Esophagus squamous epithelium (tissue), 5 donors: ENCODE measurements at regions not wholly inside any gene's neighbourhood (a gene's known extent, or its start where the extent isn't known, plus 50 kb on each side); places are given as distances from the start of the nearest gene placed in this dataset.

Experiments
- DNase-seq: peaks from one replicate; lab custom pipeline; 2025; lab: John Stamatoyannopoulos, UW
- H3K27ac ChIP-seq, 4 donors: fragments of 200-600 bp; sonication (generic); one replicate each; pipeline ENCODE4 v1.5.1; 2016 to 2019; ENCODE audit warnings: mild to moderate bottlenecking in 1 of 4
- H3K27me3 ChIP-seq, 4 donors: fragments of 200-600 bp; sonication (generic); 1 replicate in 3 of 4; 2 replicates in 1 of 4; pipeline versions ENCODE4 v1.5.1 to v1.6.0; 2017 to 2021; ENCODE audit warnings: antibody characterized with exemption in 1 of 4
- H3K36me3 ChIP-seq, 3 donors: fragments of 200-600 bp; sonication (generic); one replicate each; pipeline ENCODE4 v1.5.1; 2016 to 2019
- H3K4me1 ChIP-seq, 3 donors: fragments of 200-600 bp; sonication (generic); one replicate each; pipeline ENCODE4 v1.5.1; 2017 to 2019
- H3K4me3 ChIP-seq, 4 donors: fragments of 200-600 bp; sonication (generic); 1 replicate in 3 of 4; 2 replicates in 1 of 4; pipeline ENCODE4 v1.5.1; 2016 to 2019; ENCODE audit warnings: mild to moderate bottlenecking in 2 of 4, moderate library complexity in 1 of 4
- H3K9me3 ChIP-seq, 3 donors: fragments of 200-600 bp; sonication (generic); one replicate each; pipeline ENCODE4 v1.5.1; 2016 to 2019
- POLR2A ChIP-seq, 4 donors: fragments of 450-650 bp; IDR thresholded peaks; one replicate each; pipeline ENCODE4 v1.6.1; 2017; ENCODE audit warnings: antibody characterized with exemption in 4 of 4, mild to moderate bottlenecking in 4 of 4, moderate library complexity in 3 of 4
- WGBS, 2 donors: methylation state at CpG; one replicate each; pipeline ENCODE4 v1.1.5; 2018; 5-methylcytosine and 5-hydroxymethylcytosine counted together
- intact Hi-C: fragments of 100-400 bp; cut with DNase I; formaldehyde crosslinking; loops from one replicate; pipeline ENCODE4 v1.15.0; 2022
- TF ChIP-seq, protein P1 (sequence below), 6 experiments: fragments of 450-650 bp in 4 of 6; fragments of 200-600 bp in 2 of 6; sonication (generic) in 2 of 6; IDR thresholded peaks; one replicate each; pipeline ENCODE4 v1.5.1; 2016 to 2019; ENCODE audit warnings: antibody characterized with exemption in 6 of 6, mild to moderate bottlenecking in 4 of 6, moderate library complexity in 4 of 6
- donor health status: DM: yes; HTN: yes; CAD: no.

DNA sequence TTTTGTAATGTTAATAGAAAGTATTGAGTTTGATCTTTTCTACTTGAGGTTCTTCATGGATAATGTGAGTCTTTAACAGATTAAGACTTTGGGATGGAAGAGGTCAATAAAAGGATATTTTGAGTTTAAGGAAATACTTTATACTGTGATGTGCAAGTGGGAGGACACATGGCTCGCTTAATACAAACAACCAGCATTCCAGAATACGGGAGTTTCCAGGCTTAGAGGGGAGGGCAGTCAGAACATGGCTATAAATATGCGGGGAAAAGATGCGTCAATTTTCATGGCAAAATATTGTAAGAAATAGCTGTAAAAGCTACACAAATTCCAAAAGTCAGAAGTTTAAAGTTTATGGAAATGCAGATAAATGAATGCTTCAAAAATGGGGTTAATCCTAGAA is 192.3 kb downstream of the AASDH start:
- intact Hi-C loops = no loop called here
- no peak for DNase-seq
- Histone ChIP-seq H3K4me1 (no peaks in the 10 kb centered on the region), H3K4me3 (no peak overlapping the region), H3K36me3 (no peaks in the 10 kb centered on the region), H3K27me3 (no peaks in the 10 kb centered on the region), H3K27ac (no peak overlapping the region), H3K9me3 (no peaks in the 10 kb centered on the region)
- TF ChIP-seq, protein P1, sequence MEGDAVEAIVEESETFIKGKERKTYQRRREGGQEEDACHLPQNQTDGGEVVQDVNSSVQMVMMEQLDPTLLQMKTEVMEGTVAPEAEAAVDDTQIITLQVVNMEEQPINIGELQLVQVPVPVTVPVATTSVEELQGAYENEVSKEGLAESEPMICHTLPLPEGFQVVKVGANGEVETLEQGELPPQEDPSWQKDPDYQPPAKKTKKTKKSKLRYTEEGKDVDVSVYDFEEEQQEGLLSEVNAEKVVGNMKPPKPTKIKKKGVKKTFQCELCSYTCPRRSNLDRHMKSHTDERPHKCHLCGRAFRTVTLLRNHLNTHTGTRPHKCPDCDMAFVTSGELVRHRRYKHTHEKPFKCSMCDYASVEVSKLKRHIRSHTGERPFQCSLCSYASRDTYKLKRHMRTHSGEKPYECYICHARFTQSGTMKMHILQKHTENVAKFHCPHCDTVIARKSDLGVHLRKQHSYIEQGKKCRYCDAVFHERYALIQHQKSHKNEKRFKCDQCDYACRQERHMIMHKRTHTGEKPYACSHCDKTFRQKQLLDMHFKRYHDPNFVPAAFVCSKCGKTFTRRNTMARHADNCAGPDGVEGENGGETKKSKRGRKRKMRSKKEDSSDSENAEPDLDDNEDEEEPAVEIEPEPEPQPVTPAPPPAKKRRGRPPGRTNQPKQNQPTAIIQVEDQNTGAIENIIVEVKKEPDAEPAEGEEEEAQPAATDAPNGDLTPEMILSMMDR (IDR thresholded peaks at IDR 0.05) = no peak
- WGBS, 2 donors = 53 to 62% methylated on average over 4 of the region's 4 CpGs

- Histone ChIP-seq H3K27ac (no peak overlapping the region), H3K4me3 (no peak overlapping the region), H3K27me3 (no peaks in the 10 kb centered on the region), H3K9me3 (no peaks in the 10 kb centered on the region), H3K36me3 (no peaks in the 10 kb centered on the region), H3K4me1 (no peaks in the 10 kb centered on the region)
- DNase-seq = no peak
- 72 to 81% methylated on average over 6 of the region's 6 CpGs for WGBS, 2 donors
- intact Hi-C loops = no loop called here
- TF ChIP-seq, protein P1 (IDR thresholded peaks at IDR 0.05) = no peak
- TF ChIP-seq POLR2A (IDR thresholded peaks at IDR 0.05) = no peak
Measured at GRCh38 chr4:56191534-56191933, 195.8 kb downstream of the AASDH start.

GRCh38 chr4:56187688-56188087 is 199.6 kb downstream of the AASDH start:
- intact Hi-C loops = no loop called here

GRCh38 chr4:56186808-56187523 is 200.3 kb downstream of the AASDH start:
- no peak for DNase-seq
- Histone ChIP-seq H3K4me1 (no peaks in the 10 kb centered on the region), H3K27me3 (no peaks in the 10 kb centered on the region), H3K4me3 (no peak overlapping the region), H3K36me3 (no peaks in the 10 kb centered on the region), H3K27ac (no peak overlapping the region), H3K9me3 (no peaks in the 10 kb centered on the region)
- intact Hi-C loops = no loop called here
- TF ChIP-seq POLR2A (IDR thresholded peaks at IDR 0.05) = no peak
- TF ChIP-seq, protein P1 (IDR thresholded peaks at IDR 0.05) = no peak
- 26 to 45% methylated on average over 7 to 9 of the region's 9 CpGs for WGBS, 2 donors

More at GRCh38 chr4:56187688-56188087, 199.6 kb downstream of the AASDH start:
- H3K4me1 ChIP-seq = no peaks in the 10 kb centered on the region
- no peak for TF ChIP-seq POLR2A (IDR thresholded peaks at IDR 0.05)
- TF ChIP-seq, protein P1 (IDR thresholded peaks at IDR 0.05) = no peak
- no peak overlapping the region for H3K4me3 ChIP-seq
- H3K36me3 ChIP-seq = no peaks in the 10 kb centered on the region
- no peaks in the 10 kb centered on the region for H3K27me3 ChIP-seq
- no peaks in the 10 kb centered on the region for H3K9me3 ChIP-seq
- WGBS, 2 donors = 35 to 45% methylated on average over 6 of the region's 6 CpGs
- H3K27ac ChIP-seq = no peak overlapping the region
- no peak for DNase-seq

DNA sequence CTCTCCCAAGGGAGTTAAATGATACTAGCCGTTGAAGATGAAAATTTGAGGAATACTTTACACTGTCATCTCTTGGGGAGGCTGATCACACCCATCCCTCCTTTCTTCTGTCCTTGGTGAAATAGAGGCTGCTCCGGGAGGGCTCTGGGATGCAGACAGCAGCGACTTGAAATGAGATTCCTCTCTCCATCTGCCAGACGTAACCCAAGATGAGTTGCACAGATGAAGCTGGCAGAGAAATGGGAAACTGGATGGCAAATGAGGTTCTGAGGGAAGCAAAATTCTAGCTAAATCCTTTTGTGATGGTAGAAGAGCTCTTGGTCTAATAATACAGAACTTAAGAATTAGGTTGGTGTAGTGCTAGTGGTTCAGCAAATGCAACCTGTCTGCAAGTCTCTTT is 201.4 kb downstream of the AASDH start:
- 77 to 100% methylated on average over 1 to 4 of the region's 4 CpGs for WGBS, 2 donors
- no peak for DNase-seq
- TF ChIP-seq, protein P1 (IDR thresholded peaks at IDR 0.05) = no peak
- TF ChIP-seq POLR2A (IDR thresholded peaks at IDR 0.05) = no peak
- H3K4me1 ChIP-seq = no peaks in the 10 kb centered on the region
- H3K27me3 ChIP-seq = no peaks in the 10 kb centered on the region
- no peaks in the 10 kb centered on the region for H3K36me3 ChIP-seq
- intact Hi-C loops = no loop called here
- no peak overlapping the region for H3K4me3 ChIP-seq
- H3K27ac ChIP-seq = no peak overlapping the region
- H3K9me3 ChIP-seq = no peaks in the 10 kb centered on the region
